ENCODE measurements at regions not wholly inside any gene's neighbourhood (a gene's known extent, or its start where the extent isn't known, plus 50 kb on each side); places are given as distances from the start of the nearest gene placed in this dataset.

DNA sequence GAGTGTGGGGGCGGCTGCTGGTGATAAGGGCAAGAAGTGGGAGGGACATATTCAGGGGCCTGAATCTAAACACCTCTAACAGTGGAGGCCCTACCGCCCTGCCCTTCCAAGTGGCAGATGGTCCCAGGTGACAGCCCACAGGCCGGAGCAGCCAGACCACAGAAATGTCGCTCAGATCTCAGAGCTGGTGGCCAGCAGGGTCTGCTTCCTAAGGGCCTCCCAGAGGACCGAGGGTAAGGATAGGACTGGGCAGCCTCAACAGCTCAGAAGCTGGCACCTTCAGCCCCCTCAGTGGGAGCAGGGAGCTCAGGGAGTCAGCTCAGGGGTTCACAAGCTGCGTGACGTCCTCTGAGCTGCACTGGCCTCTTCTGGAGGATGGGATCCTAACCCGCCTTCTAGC, 201.8 kb upstream of the ZC3H12A start:
- Mint-ChIP-seq H3K27me3 (peaks cover 9% of the 10 kb centered on the region), H3K4me1 (no peaks in the 10 kb centered on the region), H3K36me3 (ENCODE audit: low read depth) (no peaks in the 10 kb centered on the region), H3K27ac (no peak overlapping the region), H3K4me3 (no peak overlapping the region), H3K9me3 (no peaks in the 10 kb centered on the region)
- no peak for ATAC-seq (ENCODE audit: low read depth)
- TF ChIP-seq, protein P1, sequence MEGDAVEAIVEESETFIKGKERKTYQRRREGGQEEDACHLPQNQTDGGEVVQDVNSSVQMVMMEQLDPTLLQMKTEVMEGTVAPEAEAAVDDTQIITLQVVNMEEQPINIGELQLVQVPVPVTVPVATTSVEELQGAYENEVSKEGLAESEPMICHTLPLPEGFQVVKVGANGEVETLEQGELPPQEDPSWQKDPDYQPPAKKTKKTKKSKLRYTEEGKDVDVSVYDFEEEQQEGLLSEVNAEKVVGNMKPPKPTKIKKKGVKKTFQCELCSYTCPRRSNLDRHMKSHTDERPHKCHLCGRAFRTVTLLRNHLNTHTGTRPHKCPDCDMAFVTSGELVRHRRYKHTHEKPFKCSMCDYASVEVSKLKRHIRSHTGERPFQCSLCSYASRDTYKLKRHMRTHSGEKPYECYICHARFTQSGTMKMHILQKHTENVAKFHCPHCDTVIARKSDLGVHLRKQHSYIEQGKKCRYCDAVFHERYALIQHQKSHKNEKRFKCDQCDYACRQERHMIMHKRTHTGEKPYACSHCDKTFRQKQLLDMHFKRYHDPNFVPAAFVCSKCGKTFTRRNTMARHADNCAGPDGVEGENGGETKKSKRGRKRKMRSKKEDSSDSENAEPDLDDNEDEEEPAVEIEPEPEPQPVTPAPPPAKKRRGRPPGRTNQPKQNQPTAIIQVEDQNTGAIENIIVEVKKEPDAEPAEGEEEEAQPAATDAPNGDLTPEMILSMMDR (IDR thresholded peaks at IDR 0.05), result no peak
- intact Hi-C loops (cut with micrococcal nuclease), result no loop called here
- POLR2A ChIA-PET, result no interaction called here
- CTCF ChIA-PET, result no interaction called here
- no peak for DNase-seq

DNA sequence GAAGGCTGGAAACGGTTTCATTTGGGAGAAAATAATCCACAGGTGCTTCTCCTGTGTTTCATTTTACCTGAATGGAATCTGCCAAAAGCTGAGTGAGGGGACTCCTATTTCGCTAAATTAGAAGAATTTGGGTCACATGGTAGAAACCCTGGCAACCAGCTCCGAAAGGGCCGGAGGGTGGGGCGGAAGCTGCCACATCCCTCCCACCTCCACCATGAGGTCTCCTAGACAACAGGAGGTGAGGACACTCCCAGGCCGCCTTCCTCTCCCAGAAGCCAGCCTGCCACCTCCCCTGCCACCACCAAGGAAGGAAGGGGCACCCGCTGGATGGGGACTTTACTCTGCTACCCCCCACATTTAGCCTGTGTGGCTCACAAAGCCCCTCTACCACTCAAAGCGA, 199.9 kb upstream of the ZC3H12A start:
- TF ChIP-seq, protein P1 (IDR thresholded peaks at IDR 0.05), result no peak
- Mint-ChIP-seq H3K27me3 (peaks cover 22% of the 10 kb centered on the region), H3K4me3 (no peak overlapping the region), H3K27ac (no peak overlapping the region), H3K36me3 (ENCODE audit: low read depth) (no peaks in the 10 kb centered on the region), H3K9me3 (peaks cover 7% of the 10 kb centered on the region), H3K4me1 (no peaks in the 10 kb centered on the region)
- ChIA-PET POLR2A (interaction anchor here (0.8 kb wide), 1 partner anchor 15 kb away, joined by 3 read pairs; no protein-coding TSS in a partner anchor), CTCF (no interaction called here)
- intact Hi-C loops (cut with micrococcal nuclease), result no loop called here
- ATAC-seq (ENCODE audit: low read depth), result no peak
- DNase-seq, result no peak

DNA sequence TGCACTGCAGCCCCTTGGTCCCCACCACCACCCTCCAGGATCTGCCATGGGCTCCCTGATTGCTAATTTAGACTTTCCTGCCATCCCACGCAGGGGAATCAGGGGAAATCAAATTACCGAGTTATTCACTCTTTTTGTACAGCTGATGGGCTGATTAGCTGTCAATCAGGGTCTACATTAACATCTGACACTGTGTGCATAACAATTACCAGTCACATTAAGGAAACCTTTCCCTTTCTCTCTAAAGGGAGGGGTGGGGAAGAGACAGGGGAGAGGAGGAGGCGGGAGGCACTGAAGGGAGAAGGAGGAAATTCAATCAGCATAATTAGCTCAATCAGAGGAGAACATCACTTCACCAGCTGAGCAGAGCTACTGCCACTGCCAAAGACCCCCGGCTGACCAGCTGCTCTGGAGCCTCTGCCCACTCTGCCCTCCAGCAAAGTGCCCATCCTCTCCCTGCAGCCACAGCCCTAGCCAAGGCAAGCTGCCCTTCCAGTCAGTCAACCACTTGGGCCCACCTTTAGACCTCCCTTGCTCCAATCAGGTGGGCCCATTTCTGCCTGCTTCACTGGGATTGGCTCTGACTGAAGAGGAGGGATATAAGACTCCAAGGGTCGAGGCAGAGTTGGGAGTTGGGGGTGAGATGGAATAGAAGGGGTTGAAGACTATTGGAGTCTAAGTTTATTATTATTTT, 199.3 kb upstream of the ZC3H12A start:
- ChIA-PET POLR2A (interaction anchor here (0.8 kb wide), 1 partner anchor 14 kb away, joined by 3 read pairs; no protein-coding TSS in a partner anchor), CTCF (no interaction called here)
- ATAC-seq (ENCODE audit: low read depth), result no peak
- Mint-ChIP-seq H3K9me3 (peaks cover 13% of the 10 kb centered on the region), H3K27me3 (peaks cover 28% of the 10 kb centered on the region), H3K27ac (no peak overlapping the region), H3K4me1 (no peaks in the 10 kb centered on the region), H3K4me3 (no peak overlapping the region), H3K36me3 (ENCODE audit: low read depth) (no peaks in the 10 kb centered on the region)
- TF ChIP-seq, protein P1 (IDR thresholded peaks at IDR 0.05), result no peak
- DNase-seq, result no peak
- intact Hi-C loops (cut with micrococcal nuclease), result no loop called here

DNA sequence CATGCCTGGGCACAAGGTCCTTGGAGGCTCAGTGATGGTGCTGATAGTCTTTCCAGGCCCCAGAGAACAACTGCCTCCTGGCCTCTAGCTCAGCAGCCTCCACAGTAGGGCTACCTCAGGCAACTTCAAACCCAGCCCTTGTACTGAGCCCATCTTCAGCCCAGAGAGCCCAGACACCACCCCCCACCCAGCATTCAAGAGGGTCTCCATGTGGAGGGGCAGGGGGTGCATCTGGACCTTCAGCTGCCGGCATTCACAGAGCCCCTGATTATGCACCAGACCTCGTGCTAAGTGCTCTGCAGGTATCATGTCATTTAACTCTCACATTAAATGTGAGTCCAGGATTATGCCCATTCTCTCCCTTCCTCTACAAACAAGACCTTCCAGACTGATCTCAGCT, 197.0 kb upstream of the ZC3H12A start:
- Mint-ChIP-seq H3K36me3 (ENCODE audit: low read depth) (no peaks in the 10 kb centered on the region), H3K4me1 (no peaks in the 10 kb centered on the region), H3K9me3 (peaks cover 17% of the 10 kb centered on the region), H3K27me3 (peaks cover 29% of the 10 kb centered on the region), H3K27ac (no peak overlapping the region), H3K4me3 (no peak overlapping the region)
- ATAC-seq (ENCODE audit: low read depth) (no peak), DNase-seq (no peak)
- intact Hi-C loops (cut with micrococcal nuclease), result no loop called here
- POLR2A ChIA-PET, result no interaction called here
- CTCF ChIA-PET, result no interaction called here
- TF ChIP-seq, protein P1 (IDR thresholded peaks at IDR 0.05), result no peak

DNA sequence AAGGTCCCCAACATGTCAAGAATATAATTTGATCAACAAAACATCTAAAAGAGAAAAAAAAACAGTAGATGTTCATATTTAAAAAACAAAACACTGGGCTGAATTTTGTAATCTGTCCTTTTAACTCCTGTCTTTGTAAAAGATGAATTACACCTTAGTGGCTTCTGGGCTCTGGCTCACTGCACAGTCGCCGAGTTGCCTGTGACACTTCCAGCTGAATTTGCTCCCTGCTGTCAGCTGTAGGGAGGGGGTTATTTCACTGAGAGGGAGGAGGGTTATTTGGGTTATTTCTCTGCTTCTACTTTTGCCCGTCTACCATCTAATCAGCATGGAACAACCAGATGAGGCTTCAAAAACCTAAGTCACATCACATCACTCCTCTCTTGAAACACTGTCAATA, 193.0 kb upstream of the ZC3H12A start:
- intact Hi-C loops (cut with micrococcal nuclease), result no loop called here
- CTCF ChIA-PET, result no interaction called here
- no peak for ATAC-seq (ENCODE audit: low read depth)
- Mint-ChIP-seq H3K27me3 (peaks cover 30% of the 10 kb centered on the region), H3K4me1 (peaks cover 2% of the 10 kb centered on the region), H3K36me3 (ENCODE audit: low read depth) (no peaks in the 10 kb centered on the region), H3K27ac (no peak overlapping the region), H3K4me3 (no peak overlapping the region), H3K9me3 (peaks cover 17% of the 10 kb centered on the region)
- DNase-seq, result no peak
- POLR2A ChIA-PET, result no interaction called here
- TF ChIP-seq, protein P1 (IDR thresholded peaks at IDR 0.05), result no peak

All from activated B cell treated with CpG ODN at 0.5 μM for 24 hours (primary cell).